H1 (cell line): ENCODE measurements at regions not wholly inside any gene's neighbourhood (a gene's known extent, or its start where the extent isn't known, plus 50 kb on each side); places are given as distances from the start of the nearest gene placed in this dataset.

Experiments used
- CTCF ChIA-PET: fragments of 300-600 bp; sonication (Branson Sonifier 250); formaldehyde crosslinking; loops from one replicate; lab custom pipeline; 2021; ENCODE audit not compliant: partially characterized antibody; lab: Charles Lee
- POLR2A ChIA-PET: fragments of 300-600 bp; sonication (Branson Sonifier 250); formaldehyde crosslinking; loops from one replicate; lab custom pipeline; 2021; ENCODE audit warnings: inconsistent platforms; ENCODE audit not compliant: partially characterized antibody; lab: Charles Lee
- DNase-seq, 2 experiments: peaks; one replicate each; pipeline versions ENCODE4 v3.0.0 to v3.0.0-alpha.2; 2010 to 2022; ENCODE audit warnings: low spot score in 2 of 2, low read depth in 1 of 2, mixed read lengths in 1 of 2
- FAIRE-seq: peaks from 2 replicates; lab custom pipeline; 2011; peaks lifted over from hg19 to GRCh38; lab: Jason Lieb, UNC
- H2AFZ ChIP-seq: 2 replicates; pipeline ENCODE4 v1.8.1; 2012; ENCODE audit warnings: low read length, inconsistent platforms
- H2AK5ac ChIP-seq: 2 replicates; pipeline ENCODE4 v1.6.1; 2013; ENCODE audit warnings: low read depth, low read length
- H2BK120ac ChIP-seq: replicated peaks from 2 replicates; pipeline ENCODE3; 2013; ENCODE audit warnings: low read depth, low read length, inconsistent platforms
- H2BK12ac ChIP-seq: 2 replicates; pipeline ENCODE4 v1.6.1; 2013; ENCODE audit warnings: low read depth, low read length
- H2BK15ac ChIP-seq: 2 replicates; pipeline ENCODE4 v1.6.1; 2013; ENCODE audit warnings: low read length
- H2BK20ac ChIP-seq: 2 replicates; pipeline ENCODE4 v1.6.1; 2013; ENCODE audit warnings: low read length
- H2BK5ac ChIP-seq: 2 replicates; pipeline ENCODE4 v1.6.1; 2013; ENCODE audit warnings: low read depth, low read length
- H3K14ac ChIP-seq: 2 replicates; pipeline ENCODE4 v1.6.1; 2013; ENCODE audit warnings: inconsistent platforms; ENCODE audit not compliant: insufficient read length
- H3K18ac ChIP-seq: 2 replicates; pipeline ENCODE4 v1.6.1; 2013; ENCODE audit warnings: low read length; ENCODE audit errors: extremely low read depth
- H3K23ac ChIP-seq: 2 replicates; pipeline ENCODE4 v1.6.1; 2013; ENCODE audit warnings: inconsistent platforms; ENCODE audit not compliant: insufficient read length
- H3K23me2 ChIP-seq: 2 replicates; pipeline ENCODE4 v1.6.1; 2013; ENCODE audit warnings: low read depth, low read length
- H3K27ac ChIP-seq: 2 replicates; pipeline ENCODE4 v1.6.1; 2011; ENCODE audit warnings: low read depth, low read length, inconsistent platforms
- H3K27me3 ChIP-seq, 4 experiments: replicated peaks in 1 of 4; 1 replicate in 1 of 4; 2 replicates in 3 of 4; pipeline versions ENCODE4 v1.6.1 to v1.8.1; 2011 to 2013; ENCODE audit warnings: low read length in 3 of 4, mild to moderate bottlenecking in 3 of 4, inconsistent platforms in 2 of 4, mixed read lengths in 2 of 4, moderate library complexity in 1 of 4; ENCODE audit not compliant: control insufficient read depth in 3 of 4, insufficient read depth in 3 of 4; ENCODE audit errors: extremely low read depth in 1 of 4
- H3K36me3 ChIP-seq, 4 experiments: 2 replicates each; pipeline versions ENCODE4 v1.6.1 to v1.8.1; 2011 to 2013; ENCODE audit warnings: mild to moderate bottlenecking in 4 of 4, low read length in 3 of 4, moderate library complexity in 2 of 4, control low read depth in 1 of 4, inconsistent platforms in 1 of 4; ENCODE audit not compliant: insufficient read depth in 4 of 4, control insufficient read depth in 2 of 4
- H3K4ac ChIP-seq: replicated peaks from 2 replicates; pipeline ENCODE3; 2013; ENCODE audit warnings: low read length, low read depth, mixed read lengths, inconsistent platforms; ENCODE audit not compliant: insufficient read length
- H3K4me1 ChIP-seq, 4 experiments: replicated peaks in 1 of 4; 1 replicate in 1 of 4; 2 replicates in 3 of 4; pipeline versions ENCODE4 v1.6.1 to v1.8.1; 2011 to 2013; ENCODE audit warnings: low read length in 3 of 4, inconsistent platforms in 2 of 4, mixed read lengths in 1 of 4; ENCODE audit not compliant: insufficient read depth in 4 of 4, control insufficient read depth in 3 of 4
- H3K4me2 ChIP-seq, 2 experiments: 2 replicates each; pipeline versions ENCODE4 v1.6.1 to v1.8.1; 2011 to 2013; ENCODE audit warnings: low read depth in 2 of 2, low read length in 2 of 2, control low read depth in 1 of 2, inconsistent platforms in 1 of 2, mild to moderate bottlenecking in 1 of 2; ENCODE audit not compliant: insufficient read depth in 1 of 2
- H3K4me3 ChIP-seq, 4 experiments: fragments of 200-600, 300-600 bp in 1 of 4; sonication (generic), shearing (Covaris generic), sonication (Bioruptor Twin) in 1 of 4; 2 replicates each; pipeline versions ENCODE4 v1.5.1 to v1.8.1; 2011 to 2016; ENCODE audit warnings: low read length in 4 of 4, low read depth in 3 of 4, control low read depth in 2 of 4, inconsistent platforms in 2 of 4, mild to moderate bottlenecking in 2 of 4, mixed read lengths in 1 of 4, moderate library complexity in 1 of 4; ENCODE audit not compliant: insufficient read depth in 2 of 4; ENCODE audit errors: extremely low read depth in 1 of 4
- H3K56ac ChIP-seq: replicated peaks from 2 replicates; pipeline ENCODE3; 2013; ENCODE audit warnings: low read depth, mild to moderate bottlenecking, mixed read lengths, low read length, inconsistent platforms; ENCODE audit not compliant: insufficient read length
- H3K79me1 ChIP-seq: 2 replicates; pipeline ENCODE4 v1.6.1; 2013; ENCODE audit warnings: low read depth, low read length, control low read depth
- H3K79me2 ChIP-seq, 2 experiments: 2 replicates each; pipeline versions ENCODE4 v1.6.1 to v1.8.1; 2012 to 2013; ENCODE audit warnings: low read length in 2 of 2, mild to moderate bottlenecking in 2 of 2, inconsistent platforms in 1 of 2; ENCODE audit not compliant: insufficient read depth in 2 of 2, control insufficient read depth in 1 of 2
- H3K9ac ChIP-seq, 4 experiments: replicated peaks in 1 of 4; 1 replicate in 1 of 4; 2 replicates in 3 of 4; pipeline versions ENCODE4 v1.6.1 to v1.8.1; 2011 to 2013; ENCODE audit warnings: low read depth in 3 of 4, low read length in 3 of 4, control low read depth in 2 of 4, mild to moderate bottlenecking in 2 of 4, moderate library complexity in 2 of 4, inconsistent platforms in 1 of 4; ENCODE audit errors: extremely low read depth in 1 of 4
- H3K9me3 ChIP-seq, 2 experiments: 2 replicates each; pipeline versions ENCODE4 v1.6.1 to v1.8.1; 2012 to 2013; ENCODE audit warnings: mild to moderate bottlenecking in 2 of 2, moderate library complexity in 2 of 2, control low read depth in 1 of 2, inconsistent platforms in 1 of 2, low read depth in 1 of 2, low read length in 1 of 2, mixed read lengths in 1 of 2; ENCODE audit not compliant: insufficient read depth in 2 of 2
- H4K20me1 ChIP-seq, 2 experiments: replicated peaks in 1 of 2; 2 replicates each; pipeline versions ENCODE3 to v1.8.1; 2011 to 2013; ENCODE audit warnings: inconsistent platforms in 2 of 2, low read length in 2 of 2, mild to moderate bottlenecking in 1 of 2; ENCODE audit not compliant: insufficient read depth in 2 of 2, control insufficient read depth in 1 of 2
- H4K5ac ChIP-seq: 2 replicates; pipeline ENCODE4 v1.6.1; 2013; ENCODE audit warnings: low read length, low read depth, mixed read lengths, inconsistent platforms; ENCODE audit not compliant: insufficient read length
- H4K8ac ChIP-seq: 2 replicates; pipeline ENCODE4 v1.8.0; 2013; ENCODE audit warnings: mild to moderate bottlenecking, moderate library complexity, low read length, inconsistent platforms; ENCODE audit not compliant: insufficient read depth; ENCODE audit errors: extremely low read depth
- H4K91ac ChIP-seq: replicated peaks from 2 replicates; pipeline ENCODE3; 2013; ENCODE audit warnings: low read length, mixed read lengths, inconsistent platforms; ENCODE audit not compliant: insufficient read length
- ASH2L ChIP-seq: fragments of 200-600, 300-600 bp; sonication (generic); IDR thresholded peaks from one replicate; pipeline ENCODE4 v1.7.1; 2017; ENCODE audit warnings: low read length
- KDM1A ChIP-seq: fragments of 200-600, 300-600 bp; sonication (generic); IDR thresholded peaks from 2 replicates; pipeline ENCODE4 v1.7.1; 2016; ENCODE audit warnings: mild to moderate bottlenecking, low read length, borderline replicate concordance
- RBBP5 ChIP-seq: IDR thresholded peaks from 2 replicates; pipeline ENCODE4 v1.7.1; 2012; ENCODE audit warnings: low read depth, mild to moderate bottlenecking, inconsistent platforms, low read length, moderate library complexity, borderline replicate concordance
- RNF2 ChIP-seq: fragments of 200-900, 300-1000 bp; sonication (generic); IDR thresholded peaks from 2 replicates; pipeline ENCODE4 v1.7.1; 2016; ENCODE audit warnings: borderline replicate concordance, low read depth, mild to moderate bottlenecking, antibody characterized with exemption, low read length; ENCODE audit not compliant: poor library complexity, severe bottlenecking; ENCODE audit errors: missing control alignments
- RXRA ChIP-seq: IDR thresholded peaks from 2 replicates; pipeline ENCODE4 v1.6.1; 2011; ENCODE audit warnings: low read depth, mild to moderate bottlenecking, low read length, moderate library complexity; ENCODE audit not compliant: insufficient read depth
- SIRT6 ChIP-seq: IDR thresholded peaks from one replicate; pipeline ENCODE4 v1.7.1; 2012; ENCODE audit warnings: low read length, inconsistent platforms
- SP1 ChIP-seq: IDR thresholded peaks from 2 replicates; pipeline ENCODE4 v1.6.1; 2011; ENCODE audit warnings: low read depth, low read length
- SP2 ChIP-seq: IDR thresholded peaks from 2 replicates; pipeline ENCODE4 v1.6.1; 2012; ENCODE audit warnings: mild to moderate bottlenecking, low read length, inconsistent platforms
- TAF7 ChIP-seq: optimal IDR thresholded peaks from 2 replicates; pipeline ENCODE3; 2011; ENCODE audit warnings: low read depth, mild to moderate bottlenecking, inconsistent platforms, low read length, moderate library complexity, borderline replicate concordance
- WGBS, 2 experiments: shearing (Covaris generic) in 1 of 2; methylation state at CpG; one replicate each; pipeline versions ENCODE4 v1.1.6 to v1.1.7; 2013 to 2015; ENCODE audit warnings: low lambda C conversion rate in 2 of 2, mixed read lengths in 2 of 2, inconsistent platforms in 1 of 2, low coverage in 1 of 2, missing lambda C conversion rate in 1 of 2; ENCODE audit not compliant: insufficient replicate concordance in 2 of 2, insufficient coverage in 1 of 2, insufficient read length in 1 of 2; ENCODE audit errors: extremely low coverage in 1 of 2, missing lambda C conversion rate in 1 of 2; 5-methylcytosine and 5-hydroxymethylcytosine counted together

DNA sequence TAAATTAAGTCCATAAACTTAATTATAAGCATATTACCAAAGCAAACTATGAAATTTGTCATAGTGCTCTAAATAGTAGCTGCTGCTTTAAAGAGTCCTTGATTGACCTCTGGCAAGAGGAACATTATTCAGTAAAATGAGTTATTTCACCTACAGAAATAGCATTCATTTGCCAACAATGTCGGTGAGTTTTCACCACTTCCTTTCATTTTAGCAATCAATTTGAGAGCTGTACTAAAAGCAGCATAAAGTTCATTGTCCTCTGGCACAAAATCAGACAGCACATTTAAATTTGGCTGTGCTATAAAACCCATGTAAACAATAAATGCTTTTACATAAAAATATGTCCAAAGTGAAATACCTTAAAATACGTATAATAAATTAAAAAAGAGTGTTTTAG is 1515.7 kb downstream of the SI start:
- H3K4me1 ChIP-seq = peaks cover 0 to 3% (median 0%) of the 10 kb centered on the region in 4 experiments; a peak in 2 of 7 replicates
- no peak overlapping the region for H3K56ac ChIP-seq
- no peak overlapping the region for H2AFZ ChIP-seq
- no peak overlapping the region for H2BK20ac ChIP-seq
- H2BK15ac ChIP-seq = no peak overlapping the region
- H2BK5ac ChIP-seq = no peak overlapping the region
- no peak overlapping the region for H2BK12ac ChIP-seq
- H2AK5ac ChIP-seq = no peak overlapping the region
- no peak overlapping the region for H4K8ac ChIP-seq
- no peak overlapping the region for H3K4me3 ChIP-seq
- no peaks in the 10 kb centered on the region for H3K79me1 ChIP-seq
- no peak overlapping the region for H3K27ac ChIP-seq
- 92% methylated on average over 2 of the region's 2 CpGs; no CpG with 5 or more reads in 1 of the 2 experiments for WGBS, 2 experiments
- H3K79me2 ChIP-seq = no peaks in the 10 kb centered on the region
- H3K14ac ChIP-seq = no peak overlapping the region
- CTCF ChIA-PET = no interaction called here
- no peak overlapping the region for H4K5ac ChIP-seq
- 0 out of 4 replicates have a peak, but pooled peaks cover 0 to 2% of the 10 kb centered on the region in 2 experiments for H3K9me3 ChIP-seq
- POLR2A ChIA-PET = no interaction called here
- no peaks in the 10 kb centered on the region for H3K23me2 ChIP-seq
- H3K9ac ChIP-seq = no peak overlapping the region
- H3K18ac ChIP-seq = no peak overlapping the region
- H3K36me3 ChIP-seq = no peaks in the 10 kb centered on the region
- H3K4me2 ChIP-seq = no peak overlapping the region
- no peak overlapping the region for H4K91ac ChIP-seq
- no peak for DNase-seq
- H2BK120ac ChIP-seq = no peak overlapping the region
- FAIRE-seq = no peak
- H3K4ac ChIP-seq = no peak overlapping the region
- H3K23ac ChIP-seq = no peak overlapping the region
- no peaks in the 10 kb centered on the region for H4K20me1 ChIP-seq
- H3K27me3 ChIP-seq = no peaks in the 10 kb centered on the region
- TF ChIP-seq RXRA (no peak), SP1 (no peak), TAF7 (no peak), SP2 (no peak), ASH2L (no peak), RBBP5 (no peak), KDM1A (no peak), SIRT6 (no peak), RNF2 (no peak)
